Ascending aorta (tissue), 2 donors: ENCODE measurements at regions not wholly inside any gene's neighbourhood (a gene's known extent, or its start where the extent isn't known, plus 50 kb on each side); places are given as distances from the start of the nearest gene placed in this dataset.
"Not testable (repeated sequence)": the region's sequence is repeated elsewhere in the genome, so short reads cannot be mapped to it uniquely, and the experiment has no call there.

Experiments used
- DNase-seq, 2 donors: peaks; one replicate each; pipeline ENCODE4 v3.0.0-alpha.2; 2019; ENCODE audit warnings: low spot score in 2 of 2
- H3K27ac ChIP-seq, 2 donors: fragments of 200-600 bp; sonication (generic); one replicate each; pipeline ENCODE4 v1.5.1; 2016 to 2017; ENCODE audit warnings: mild to moderate bottlenecking in 1 of 2
- H3K27me3 ChIP-seq: fragments of 200-600 bp; sonication (generic); one replicate; pipeline ENCODE4 v1.5.1; 2017
- H3K36me3 ChIP-seq, 2 donors: fragments of 200-600 bp; sonication (generic); one replicate each; pipeline ENCODE4 v1.5.1; 2016
- H3K4me1 ChIP-seq, 2 donors: fragments of 200-600 bp; sonication (generic); one replicate each; pipeline ENCODE4 v1.5.1; 2016 to 2017; ENCODE audit warnings: mild to moderate bottlenecking in 1 of 2
- H3K4me3 ChIP-seq, 2 donors: fragments of 200-600 bp; sonication (generic); one replicate each; pipeline ENCODE4 v1.5.1; 2016 to 2017; ENCODE audit warnings: mild to moderate bottlenecking in 1 of 2
- H3K9me3 ChIP-seq, 2 donors: fragments of 200-600 bp; sonication (generic); one replicate each; pipeline ENCODE4 v1.5.1; 2016
- CTCF ChIP-seq, 3 experiments: fragments of 200-600 bp in 2 of 3; fragments of 450-650 bp in 1 of 3; sonication (generic) in 2 of 3; IDR thresholded peaks; one replicate each; pipeline ENCODE4 v1.5.1; 2016 to 2019; ENCODE audit warnings: antibody characterized with exemption in 3 of 3, mild to moderate bottlenecking in 1 of 3, moderate library complexity in 1 of 3
- intact Hi-C: fragments of 100-400 bp; cut with DNase I; formaldehyde crosslinking; loops from one replicate; pipeline ENCODE4 v1.15.1; 2023

GRCh38 chr2:4096978-4097766, 393.8 kb downstream of the DCDC2C start:
- Histone ChIP-seq H3K27ac (no peak overlapping the region), H3K36me3 (no peaks in the 10 kb centered on the region), H3K4me3 (no peak overlapping the region), H3K9me3 (no peaks in the 10 kb centered on the region), H3K27me3 (no peaks in the 10 kb centered on the region), H3K4me1 (no peaks in the 10 kb centered on the region)
- no peak for TF ChIP-seq CTCF (IDR thresholded peaks at IDR 0.05)
- intact Hi-C loops: no loop called here
- DNase-seq: no peak

- Histone ChIP-seq H3K27ac (no peak overlapping the region), H3K4me3 (no peak overlapping the region), H3K27me3 (no peaks in the 10 kb centered on the region), H3K4me1 (no peaks in the 10 kb centered on the region), H3K36me3 (no peaks in the 10 kb centered on the region), H3K9me3 (no peaks in the 10 kb centered on the region)
- TF ChIP-seq CTCF (IDR thresholded peaks at IDR 0.05): no peak
- intact Hi-C loops: no loop called here
- DNase-seq: no peak
Observed at GRCh38 chr2:4098137-4098536, 394.8 kb downstream of the DCDC2C start.

- no peak for DNase-seq
- H3K27me3 ChIP-seq: no peaks in the 10 kb centered on the region
- no peaks in the 10 kb centered on the region for H3K9me3 ChIP-seq
- no peak overlapping the region for H3K27ac ChIP-seq
- intact Hi-C loops: no loop called here
- TF ChIP-seq CTCF (IDR thresholded peaks at IDR 0.05): no peak
- H3K36me3 ChIP-seq: no peaks in the 10 kb centered on the region
- no peaks in the 10 kb centered on the region for H3K4me1 ChIP-seq
- H3K4me3 ChIP-seq: no peak overlapping the region
Observed at GRCh38 chr2:4101936-4102335, 398.6 kb downstream of the DCDC2C start.

DNA sequence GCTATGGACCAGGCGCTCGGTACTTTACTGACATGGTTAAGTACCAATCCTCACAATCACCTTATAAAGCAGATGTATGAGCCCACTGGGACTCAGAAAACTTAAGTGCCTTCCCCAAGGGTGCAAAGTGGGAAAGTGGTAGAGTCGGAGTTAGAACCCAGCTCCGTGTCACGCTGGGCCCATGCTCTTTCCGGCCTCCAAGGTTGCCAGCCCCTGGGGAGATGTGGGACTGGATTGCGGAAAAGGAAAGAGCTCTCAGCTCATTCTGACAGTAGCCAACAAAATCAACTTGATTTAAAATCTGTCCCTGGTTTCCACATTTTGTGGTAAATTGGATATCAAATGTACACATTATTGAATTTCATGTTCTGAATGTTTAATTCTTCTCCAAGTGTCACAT, 403.8 kb downstream of the DCDC2C start:
- DNase-seq: no peak
- Histone ChIP-seq H3K4me1 (no peaks in the 10 kb centered on the region), H3K4me3 (no peak overlapping the region), H3K9me3 (no peaks in the 10 kb centered on the region), H3K27me3 (no peaks in the 10 kb centered on the region), H3K27ac (no peak overlapping the region), H3K36me3 (no peaks in the 10 kb centered on the region)
- intact Hi-C loops: no loop called here
- no peak for TF ChIP-seq CTCF (IDR thresholded peaks at IDR 0.05)

DNA sequence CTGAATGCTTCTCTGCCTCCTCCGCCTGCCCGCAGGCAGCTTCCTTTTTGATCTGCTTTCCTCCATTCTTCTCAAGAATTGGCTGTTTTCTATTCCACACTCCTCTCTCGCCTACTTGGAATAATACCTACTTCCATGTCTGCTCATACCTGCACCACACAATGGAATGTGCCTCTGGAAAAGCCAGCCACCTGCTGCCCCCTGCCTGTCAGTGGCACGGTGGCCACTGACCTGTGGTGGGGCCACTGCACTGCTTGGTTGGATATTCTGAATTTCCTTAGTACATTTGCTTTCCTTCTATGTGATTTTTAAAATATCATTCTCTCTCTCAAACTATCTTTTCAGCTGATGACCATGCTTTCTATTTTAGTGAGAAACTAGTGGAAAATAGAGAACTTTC, 406.9 kb downstream of the DCDC2C start:
- no peaks in the 10 kb centered on the region for H3K36me3 ChIP-seq
- H3K27me3 ChIP-seq: no peaks in the 10 kb centered on the region
- intact Hi-C loops: no loop called here
- no peaks in the 10 kb centered on the region for H3K9me3 ChIP-seq
- no peak for TF ChIP-seq CTCF (IDR thresholded peaks at IDR 0.05)
- no peak overlapping the region for H3K4me3 ChIP-seq
- no peak for DNase-seq
- H3K27ac ChIP-seq: no peak overlapping the region
- H3K4me1 ChIP-seq: no peaks in the 10 kb centered on the region

GRCh38 chr2:4115435-4115834, 412.1 kb downstream of the DCDC2C start:
- DNase-seq, intact Hi-C loops, H3K4me1 ChIP-seq, H3K36me3 ChIP-seq, H3K4me3 ChIP-seq, H3K27ac ChIP-seq, H3K9me3 ChIP-seq, H3K27me3 ChIP-seq: not testable (repeated sequence)
